WTC11 (cell line): ENCODE measurements at regions not wholly inside any gene's neighbourhood (a gene's known extent, or its start where the extent isn't known, plus 50 kb on each side); places are given as distances from the start of the nearest gene placed in this dataset.

Experiments
- ATAC-seq: fragments of 200-7000 bp; cut with Tn5 transposase; 2 replicates; pipeline ENCODE4 v1.10.0; 2021; ENCODE audit warnings: mild to moderate bottlenecking, moderate library complexity
- CTCF ChIA-PET: fragments of 300-600 bp; sonication (Branson Sonifier 250); formaldehyde crosslinking; loops from one replicate; lab custom pipeline; 2021; ENCODE audit warnings: antibody characterized with exemption; lab: Charles Lee
- POLR2A ChIA-PET: fragments of 350-600 bp; sonication (Branson Sonifier 250); formaldehyde crosslinking; loops from one replicate; lab custom pipeline; 2021; ENCODE audit warnings: antibody characterized with exemption; lab: Charles Lee
- DNase-seq: peaks from one replicate; pipeline ENCODE4 v3.0.0; 2021; ENCODE audit warnings: low spot score
- H3K27ac Mint-ChIP-seq: 2 replicates; pipeline ENCODE4 v1.8.0; 2021; ENCODE audit warnings: mixed read lengths
- H3K27me3 Mint-ChIP-seq: 2 replicates; pipeline ENCODE4 v1.8.0; 2021; ENCODE audit warnings: low read depth, mild to moderate bottlenecking, moderate library complexity, mixed read lengths
- H3K36me3 Mint-ChIP-seq: 2 replicates; pipeline ENCODE4 v1.8.0; 2021; ENCODE audit warnings: mixed read lengths
- H3K4me1 Mint-ChIP-seq: 2 replicates; pipeline ENCODE4 v1.8.0; 2022; ENCODE audit warnings: mixed read lengths
- H3K4me3 Mint-ChIP-seq: 2 replicates; pipeline ENCODE4 v1.8.0; 2021; ENCODE audit warnings: mild to moderate bottlenecking, moderate library complexity, mixed read lengths
- H3K9me3 Mint-ChIP-seq: 2 replicates; pipeline ENCODE4 v1.8.0; 2021; ENCODE audit warnings: mixed read lengths
- AR ChIP-seq: fragments of 250-450 bp; sonication (Bioruptor Pico); IDR thresholded peaks from 2 replicates; pipeline ENCODE4 v1.9.0; 2021; ENCODE audit warnings: mild to moderate bottlenecking
- ATF2 ChIP-seq: sonication (generic); formaldehyde crosslinking; IDR thresholded peaks from 2 replicates; pipeline ENCODE4 v1.8.1; 2022; ENCODE audit warnings: low read depth, missing genetic modification reagents, borderline replicate concordance
- FOXP1 ChIP-seq: sonication (generic); formaldehyde crosslinking; IDR thresholded peaks from 2 replicates; pipeline ENCODE4 v1.8.0; 2022; ENCODE audit warnings: missing genetic modification reagents, mild to moderate bottlenecking, moderate library complexity, borderline replicate concordance
- GABPB1 ChIP-seq: sonication (generic); formaldehyde crosslinking; IDR thresholded peaks from 2 replicates; pipeline ENCODE4 v1.8.1; 2023; ENCODE audit warnings: mild to moderate bottlenecking, missing genetic modification reagents
- JAZF1 ChIP-seq: fragments of 250-450 bp; sonication (Bioruptor Pico); IDR thresholded peaks from 2 replicates; pipeline ENCODE4 v1.9.0; 2021; ENCODE audit warnings: moderate library complexity, mild to moderate bottlenecking, inconsistent platforms
- NFE2L1 ChIP-seq: sonication (generic); formaldehyde crosslinking; IDR thresholded peaks from 2 replicates; pipeline ENCODE4 v1.8.1; 2023; ENCODE audit warnings: missing genetic modification reagents
- NFYB ChIP-seq: sonication (generic); formaldehyde crosslinking; conservative IDR thresholded peaks from 2 replicates; pipeline ENCODE4 v1.8.0; 2022; ENCODE audit warnings: low read depth, missing genetic modification reagents
- NR1H2 ChIP-seq: sonication (generic); formaldehyde crosslinking; IDR thresholded peaks from 2 replicates; pipeline ENCODE4 v1.9.0; 2021; ENCODE audit warnings: mild to moderate bottlenecking, moderate library complexity, missing genetic modification reagents
- NR2C2 ChIP-seq: sonication (generic); formaldehyde crosslinking; IDR thresholded peaks from 2 replicates; pipeline ENCODE4 v1.8.0; 2022; ENCODE audit warnings: mild to moderate bottlenecking, missing genetic modification reagents
- SMAD4 ChIP-seq: sonication (generic); formaldehyde crosslinking; IDR thresholded peaks from 2 replicates; pipeline ENCODE4 v1.8.0; 2022; ENCODE audit warnings: mild to moderate bottlenecking, missing genetic modification reagents
- TEAD1 ChIP-seq: sonication (generic); formaldehyde crosslinking; IDR thresholded peaks from 2 replicates; pipeline ENCODE4 v1.8.0; 2022; ENCODE audit warnings: mild to moderate bottlenecking, missing genetic modification reagents
- TEAD4 ChIP-seq: sonication (generic); formaldehyde crosslinking; IDR thresholded peaks from 2 replicates; pipeline ENCODE4 v1.8.0; 2022; ENCODE audit warnings: mild to moderate bottlenecking, missing genetic modification reagents
- USF1 ChIP-seq: sonication (generic); formaldehyde crosslinking; IDR thresholded peaks from 2 replicates; pipeline ENCODE4 v1.8.0; 2022; ENCODE audit warnings: mild to moderate bottlenecking, missing genetic modification reagents
- ZBTB21 ChIP-seq: sonication (generic); formaldehyde crosslinking; IDR thresholded peaks from 2 replicates; pipeline ENCODE4 v1.8.1; 2023; ENCODE audit warnings: mild to moderate bottlenecking, missing genetic modification reagents, borderline replicate concordance
- ZNF396 ChIP-seq: fragments of 250-450 bp; sonication (Bioruptor Pico); IDR thresholded peaks from 2 replicates; pipeline ENCODE4 v1.8.0; 2021; ENCODE audit warnings: mild to moderate bottlenecking, moderate library complexity, borderline replicate concordance
- ZNF671 ChIP-seq: fragments of 250-450 bp; sonication (Bioruptor Pico); IDR thresholded peaks from 2 replicates; pipeline ENCODE4 v1.8.0; 2021; ENCODE audit warnings: mild to moderate bottlenecking
- TF ChIP-seq, protein P1 (sequence below): fragments of 250-450 bp; sonication (Bioruptor Pico); IDR thresholded peaks from 2 replicates; pipeline ENCODE4 v1.9.0; 2021; ENCODE audit warnings: mild to moderate bottlenecking, borderline replicate concordance
- TF ChIP-seq, protein P2 (sequence below): sonication (generic); formaldehyde crosslinking; IDR thresholded peaks from 2 replicates; pipeline ENCODE4 v1.8.0; 2022; ENCODE audit warnings: mild to moderate bottlenecking, missing genetic modification reagents
- TF ChIP-seq, protein P3 (sequence below): sonication (generic); formaldehyde crosslinking; IDR thresholded peaks from 2 replicates; pipeline ENCODE4 v1.8.1; 2022; ENCODE audit warnings: mild to moderate bottlenecking, missing genetic modification reagents, moderate library complexity, borderline replicate concordance

- H3K36me3 Mint-ChIP-seq, result no peaks in the 10 kb centered on the region
- no peak for ATAC-seq
Observed at GRCh38 chr21:33968995-33969348, 53.4 kb upstream of the ATP5PO start.

More at GRCh38 chr21:33968995-33969348, 53.4 kb upstream of the ATP5PO start:
- no peak for DNase-seq
- no peak overlapping the region for H3K27ac Mint-ChIP-seq
- H3K9me3 Mint-ChIP-seq, result no peaks in the 10 kb centered on the region
- H3K27me3 Mint-ChIP-seq, result no peaks in the 10 kb centered on the region
- CTCF ChIA-PET, result no interaction called here
- POLR2A ChIA-PET, result no interaction called here
- H3K4me3 Mint-ChIP-seq, result no peak overlapping the region
- H3K4me1 Mint-ChIP-seq, result peaks cover 31% of the 10 kb centered on the region
- TF ChIP-seq ZNF396 (CRISPR knock-in tag) (no peak), FOXP1 (CRISPR knock-in tag) (no peak), SMAD4 (CRISPR knock-in tag) (no peak), NR2C2 (CRISPR knock-in tag) (no peak), AR (CRISPR knock-in tag) (no peak), TEAD4 (CRISPR knock-in tag) (no peak), NFE2L1 (no peak), NFYB (CRISPR knock-in tag) (no peak), ZNF671 (CRISPR knock-in tag) (no peak), ZBTB21 (CRISPR knock-in tag) (no peak), JAZF1 (CRISPR knock-in tag) (no peak), TEAD1 (CRISPR knock-in tag) (no peak), NR1H2 (CRISPR knock-in tag) (no peak), GABPB1 (CRISPR knock-in tag) (no peak), ATF2 (CRISPR knock-in tag) (no peak), USF1 (CRISPR knock-in tag) (no peak)
- TF ChIP-seq, protein P1, sequence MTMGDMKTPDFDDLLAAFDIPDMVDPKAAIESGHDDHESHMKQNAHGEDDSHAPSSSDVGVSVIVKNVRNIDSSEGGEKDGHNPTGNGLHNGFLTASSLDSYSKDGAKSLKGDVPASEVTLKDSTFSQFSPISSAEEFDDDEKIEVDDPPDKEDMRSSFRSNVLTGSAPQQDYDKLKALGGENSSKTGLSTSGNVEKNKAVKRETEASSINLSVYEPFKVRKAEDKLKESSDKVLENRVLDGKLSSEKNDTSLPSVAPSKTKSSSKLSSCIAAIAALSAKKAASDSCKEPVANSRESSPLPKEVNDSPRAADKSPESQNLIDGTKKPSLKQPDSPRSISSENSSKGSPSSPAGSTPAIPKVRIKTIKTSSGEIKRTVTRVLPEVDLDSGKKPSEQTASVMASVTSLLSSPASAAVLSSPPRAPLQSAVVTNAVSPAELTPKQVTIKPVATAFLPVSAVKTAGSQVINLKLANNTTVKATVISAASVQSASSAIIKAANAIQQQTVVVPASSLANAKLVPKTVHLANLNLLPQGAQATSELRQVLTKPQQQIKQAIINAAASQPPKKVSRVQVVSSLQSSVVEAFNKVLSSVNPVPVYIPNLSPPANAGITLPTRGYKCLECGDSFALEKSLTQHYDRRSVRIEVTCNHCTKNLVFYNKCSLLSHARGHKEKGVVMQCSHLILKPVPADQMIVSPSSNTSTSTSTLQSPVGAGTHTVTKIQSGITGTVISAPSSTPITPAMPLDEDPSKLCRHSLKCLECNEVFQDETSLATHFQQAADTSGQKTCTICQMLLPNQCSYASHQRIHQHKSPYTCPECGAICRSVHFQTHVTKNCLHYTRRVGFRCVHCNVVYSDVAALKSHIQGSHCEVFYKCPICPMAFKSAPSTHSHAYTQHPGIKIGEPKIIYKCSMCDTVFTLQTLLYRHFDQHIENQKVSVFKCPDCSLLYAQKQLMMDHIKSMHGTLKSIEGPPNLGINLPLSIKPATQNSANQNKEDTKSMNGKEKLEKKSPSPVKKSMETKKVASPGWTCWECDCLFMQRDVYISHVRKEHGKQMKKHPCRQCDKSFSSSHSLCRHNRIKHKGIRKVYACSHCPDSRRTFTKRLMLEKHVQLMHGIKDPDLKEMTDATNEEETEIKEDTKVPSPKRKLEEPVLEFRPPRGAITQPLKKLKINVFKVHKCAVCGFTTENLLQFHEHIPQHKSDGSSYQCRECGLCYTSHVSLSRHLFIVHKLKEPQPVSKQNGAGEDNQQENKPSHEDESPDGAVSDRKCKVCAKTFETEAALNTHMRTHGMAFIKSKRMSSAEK (CRISPR knock-in tag), result no peak
- TF ChIP-seq, protein P2, sequence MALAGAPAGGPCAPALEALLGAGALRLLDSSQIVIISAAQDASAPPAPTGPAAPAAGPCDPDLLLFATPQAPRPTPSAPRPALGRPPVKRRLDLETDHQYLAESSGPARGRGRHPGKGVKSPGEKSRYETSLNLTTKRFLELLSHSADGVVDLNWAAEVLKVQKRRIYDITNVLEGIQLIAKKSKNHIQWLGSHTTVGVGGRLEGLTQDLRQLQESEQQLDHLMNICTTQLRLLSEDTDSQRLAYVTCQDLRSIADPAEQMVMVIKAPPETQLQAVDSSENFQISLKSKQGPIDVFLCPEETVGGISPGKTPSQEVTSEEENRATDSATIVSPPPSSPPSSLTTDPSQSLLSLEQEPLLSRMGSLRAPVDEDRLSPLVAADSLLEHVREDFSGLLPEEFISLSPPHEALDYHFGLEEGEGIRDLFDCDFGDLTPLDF, result no peak
- TF ChIP-seq, protein P3, sequence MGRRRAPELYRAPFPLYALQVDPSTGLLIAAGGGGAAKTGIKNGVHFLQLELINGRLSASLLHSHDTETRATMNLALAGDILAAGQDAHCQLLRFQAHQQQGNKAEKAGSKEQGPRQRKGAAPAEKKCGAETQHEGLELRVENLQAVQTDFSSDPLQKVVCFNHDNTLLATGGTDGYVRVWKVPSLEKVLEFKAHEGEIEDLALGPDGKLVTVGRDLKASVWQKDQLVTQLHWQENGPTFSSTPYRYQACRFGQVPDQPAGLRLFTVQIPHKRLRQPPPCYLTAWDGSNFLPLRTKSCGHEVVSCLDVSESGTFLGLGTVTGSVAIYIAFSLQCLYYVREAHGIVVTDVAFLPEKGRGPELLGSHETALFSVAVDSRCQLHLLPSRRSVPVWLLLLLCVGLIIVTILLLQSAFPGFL, result no peak
